MV-4-11 (cell line): ENCODE measurements at regions not wholly inside any gene's neighbourhood (a gene's known extent, or its start where the extent isn't known, plus 50 kb on each side); places are given as distances from the start of the nearest gene placed in this dataset.
A peak's percentile ranks its signal among the peaks of the same experiment; 100 is the strongest.
"Not testable (repeated sequence)": the region's sequence is repeated elsewhere in the genome, so short reads cannot be mapped to it uniquely, and the experiment has no call there.

Experiments used
- DNase-seq: peaks from one replicate; lab custom pipeline; 2025; lab: John Stamatoyannopoulos, UW

DNA sequence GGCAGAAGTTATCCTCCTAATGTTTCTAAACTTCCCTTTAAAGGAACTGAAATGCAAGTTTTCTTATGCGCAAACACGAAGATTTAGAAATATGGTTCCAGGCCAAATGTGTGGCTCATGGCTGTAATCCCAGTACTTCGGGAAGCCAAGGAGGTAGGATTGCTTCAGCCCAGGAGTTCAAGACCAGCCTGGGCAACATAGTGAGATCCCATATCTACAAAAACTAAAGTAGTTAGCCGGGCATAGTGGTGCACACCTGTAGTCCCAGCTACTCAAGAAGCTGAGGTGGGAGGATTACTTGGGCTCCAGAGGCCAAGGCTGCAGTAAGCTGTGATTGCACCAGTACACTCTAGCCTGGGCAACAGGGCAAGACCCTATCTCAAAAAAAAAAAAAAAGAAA is 95.8 kb upstream of the SCAF8 start:
- DNase-seq, result no peak

DNA sequence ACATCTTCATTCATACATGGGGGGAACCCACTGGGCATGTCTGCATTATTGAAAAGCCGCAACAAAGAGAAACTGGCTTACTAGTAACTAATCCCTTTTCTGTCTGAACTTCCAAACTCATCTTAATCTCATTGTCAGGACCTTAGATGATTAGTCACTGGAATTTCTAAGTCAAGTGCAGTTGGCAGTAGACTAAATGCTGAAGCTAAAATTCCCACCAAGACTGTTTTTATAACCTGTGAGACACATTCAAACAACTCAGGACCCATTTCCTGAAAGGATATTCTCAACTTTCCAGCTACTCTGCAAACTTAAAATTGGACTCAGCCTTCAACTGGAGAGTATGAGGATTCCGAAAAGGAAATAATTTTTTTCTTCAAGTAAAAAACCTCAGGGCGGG is 94.8 kb upstream of the SCAF8 start:
- no peak for DNase-seq

DNA sequence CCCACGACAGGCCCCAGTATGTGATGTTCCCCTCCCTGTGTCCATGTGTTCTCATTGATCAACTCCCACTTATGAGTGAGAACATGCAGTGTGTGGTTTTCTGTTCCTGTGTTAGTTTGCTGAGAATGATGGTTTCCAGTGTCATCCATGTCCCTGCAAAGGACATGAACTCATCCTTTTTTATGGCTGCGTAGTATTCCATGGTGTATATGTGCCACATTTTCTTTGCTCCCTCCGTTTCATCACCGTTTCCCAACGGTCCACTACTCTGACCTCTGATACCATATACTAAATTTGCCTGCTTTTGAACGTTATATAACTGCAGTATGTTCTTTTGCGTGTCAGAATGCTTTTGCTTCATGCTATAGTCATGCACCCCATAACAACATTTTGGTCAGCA is 94.0 kb upstream of the SCAF8 start:
- not testable (repeated sequence) for DNase-seq

DNA sequence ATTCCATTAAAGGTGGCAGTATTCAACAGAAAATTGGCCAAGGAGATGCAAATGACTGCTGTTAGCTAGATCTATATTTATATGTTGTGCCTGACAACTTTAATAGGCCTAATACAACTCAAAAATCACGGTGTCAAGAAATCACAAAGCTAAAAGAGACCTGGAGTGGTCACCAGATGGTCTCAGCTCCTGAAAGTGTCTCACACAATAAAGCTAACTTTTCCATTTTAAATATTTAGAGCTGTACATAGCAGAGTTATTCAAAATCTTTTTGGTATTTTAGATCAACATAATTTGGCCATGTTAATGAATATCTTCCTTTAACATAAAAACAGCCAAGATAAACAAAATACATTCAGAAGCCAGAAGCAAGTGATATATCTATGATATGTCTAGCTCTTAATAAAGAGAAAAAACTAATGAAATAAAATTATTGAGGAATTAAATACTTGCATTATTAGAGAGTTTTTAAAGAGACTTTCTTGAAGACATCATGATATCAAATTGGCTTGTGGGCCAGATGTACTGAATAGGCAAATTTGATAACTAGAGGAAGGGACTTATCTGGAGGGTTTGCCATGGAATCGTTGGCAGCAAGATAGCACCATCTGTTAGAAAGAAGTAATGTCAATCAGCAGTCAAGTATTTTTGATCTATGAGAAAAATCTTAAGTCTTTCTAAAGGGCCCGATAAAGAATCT is 84.9 kb upstream of the SCAF8 start:
- no peak for DNase-seq

DNA sequence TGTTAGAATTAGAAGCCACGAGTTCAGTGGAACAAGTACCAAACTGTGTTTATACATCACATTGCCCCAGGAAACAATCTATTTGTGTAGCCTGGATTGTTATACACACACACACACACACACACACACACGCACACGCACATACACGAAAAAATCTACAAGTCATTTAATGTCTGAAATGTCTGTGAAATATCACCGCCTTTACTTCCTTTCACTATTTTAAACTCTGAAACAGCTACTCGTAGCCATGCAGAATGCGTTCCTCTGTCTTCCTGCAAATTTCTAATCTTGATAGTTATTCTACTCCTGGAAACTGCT is 84.4 kb upstream of the SCAF8 start:
- no peak for DNase-seq

DNA sequence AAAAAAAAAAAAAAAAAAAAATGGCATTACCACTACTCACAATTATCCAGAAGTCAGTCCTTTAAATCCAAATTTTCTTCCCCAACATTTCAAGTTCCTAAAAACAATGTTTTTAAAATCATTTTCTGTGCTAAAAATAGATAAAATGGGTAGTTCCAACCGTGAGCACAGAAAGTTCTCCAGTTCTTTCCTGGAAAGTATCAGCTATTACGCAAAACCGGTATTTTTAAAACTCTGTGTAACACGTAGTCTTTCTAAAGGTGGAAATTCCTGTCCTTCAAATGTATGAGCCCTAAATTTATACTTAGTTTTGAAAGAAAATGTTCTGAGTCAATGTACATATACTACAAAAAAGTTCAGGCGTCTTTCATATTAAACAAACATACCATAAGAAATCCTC is 83.5 kb upstream of the SCAF8 start:
- DNase-seq, result no peak

DNA sequence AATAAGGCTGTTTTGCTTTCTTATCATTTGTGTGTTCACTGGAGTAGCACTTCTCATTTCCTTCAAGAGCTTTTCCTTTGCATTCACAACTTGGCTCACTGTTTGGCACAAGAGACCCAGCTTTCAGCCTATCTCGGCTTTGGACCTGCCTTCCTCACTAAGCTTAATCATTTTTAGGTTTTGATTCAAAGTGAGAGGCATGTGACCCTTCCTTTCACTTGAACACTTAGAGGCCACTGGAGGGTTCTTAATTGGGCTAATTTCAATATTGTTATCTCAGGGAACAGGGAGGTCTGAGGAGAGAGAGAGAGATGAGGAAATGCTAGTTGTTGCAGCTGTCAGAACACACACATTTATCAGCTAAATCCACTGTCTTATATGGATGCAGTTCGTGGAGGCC is 82.9 kb upstream of the SCAF8 start:
- no peak for DNase-seq

DNA sequence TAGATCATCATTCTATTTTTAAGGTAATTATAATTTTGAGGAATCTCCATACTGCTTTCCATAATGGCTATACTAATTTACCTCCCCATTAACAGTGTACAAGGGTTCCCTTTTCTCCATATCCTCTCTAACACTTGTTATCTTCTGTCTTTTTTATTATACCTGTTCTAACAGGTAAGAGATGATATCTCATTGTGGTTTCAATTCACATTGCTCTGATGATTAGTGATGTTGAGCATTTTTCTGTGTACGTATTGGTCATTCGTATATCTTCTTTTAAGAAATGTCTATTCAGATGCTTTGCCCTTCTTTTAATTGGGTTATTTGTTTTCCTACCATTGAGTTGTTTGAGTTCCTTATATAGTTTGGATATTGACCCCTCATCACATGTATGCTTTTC is 81.6 kb upstream of the SCAF8 start:
- no peak for DNase-seq

DNA sequence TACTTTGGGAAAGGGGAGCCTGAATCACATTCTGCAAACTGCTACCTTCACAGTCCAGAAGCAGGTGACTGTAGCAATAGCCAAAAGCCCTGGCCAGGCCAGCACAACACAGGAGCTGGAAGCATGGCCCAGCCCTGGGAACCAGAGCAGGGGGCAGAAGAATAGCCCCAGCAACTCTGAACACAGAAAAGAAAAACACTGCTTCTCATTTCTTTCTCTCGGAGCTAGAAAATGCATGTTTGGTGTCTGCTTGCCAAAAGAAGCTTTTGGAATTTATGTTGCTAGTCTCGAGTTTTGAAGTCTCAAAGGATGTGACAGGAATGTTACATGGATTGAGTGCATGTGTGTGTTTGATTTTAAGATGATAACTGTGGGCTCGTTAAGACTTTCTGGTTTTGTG is 79.8 kb upstream of the SCAF8 start:
- DNase-seq, result no peak

DNA sequence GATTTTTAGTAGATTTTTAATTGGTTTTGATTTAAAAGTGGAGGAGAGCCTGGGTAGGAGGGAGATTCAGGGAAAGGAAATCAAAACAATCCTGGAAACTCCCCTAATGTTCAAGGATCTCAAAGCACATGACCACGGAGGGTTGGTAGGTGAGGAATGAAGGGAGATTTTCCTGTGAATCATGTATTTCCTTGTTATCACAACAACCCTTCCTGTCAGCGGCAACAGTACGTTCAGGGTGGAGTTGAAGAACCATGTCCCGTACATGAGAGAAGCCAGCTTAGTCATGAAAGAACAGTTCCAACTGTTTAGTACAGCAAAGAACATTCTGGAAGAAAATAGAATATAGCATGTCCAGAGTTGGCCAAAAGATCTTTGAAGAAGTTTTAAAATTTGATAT is 79.4 kb upstream of the SCAF8 start:
- no peak for DNase-seq

DNA sequence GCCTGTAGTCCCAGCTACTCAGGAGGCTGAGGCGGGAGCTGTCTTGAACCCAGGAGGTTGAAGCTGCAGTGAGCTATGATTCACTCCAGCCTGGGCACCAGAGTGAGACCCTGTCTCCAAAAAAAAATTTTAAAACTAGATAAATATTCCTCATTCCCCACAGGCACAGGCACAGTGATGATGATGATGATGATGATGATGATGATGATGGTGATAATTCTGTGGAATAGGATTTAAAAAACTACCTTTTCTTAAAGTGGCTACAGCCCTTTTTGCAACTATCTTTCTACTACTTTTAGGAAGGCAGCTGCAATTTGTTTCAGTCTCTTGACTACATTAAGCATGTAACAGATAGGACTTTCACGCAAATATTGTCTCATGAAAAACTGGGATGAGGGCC is 76.6 kb upstream of the SCAF8 start:
- no peak for DNase-seq

DNA sequence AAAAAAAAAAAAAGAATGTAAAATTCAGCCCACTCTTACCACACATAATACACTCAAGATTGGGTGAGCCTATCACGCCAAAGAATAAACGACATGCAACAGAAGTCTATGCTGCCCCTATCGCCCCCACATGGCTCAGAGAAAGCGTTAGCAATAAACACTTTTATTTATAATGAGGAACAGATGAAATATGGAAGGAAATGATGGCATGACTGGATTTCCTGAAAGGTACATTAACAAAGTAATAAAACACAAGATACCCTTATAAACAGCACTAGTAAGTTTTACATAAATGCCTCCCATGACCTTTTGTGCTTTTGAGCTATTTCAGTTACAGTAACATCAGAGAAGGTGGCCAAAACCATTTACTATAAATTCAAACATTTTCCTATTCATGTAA is 71.4 kb upstream of the SCAF8 start:
- DNase-seq, result no peak

DNA sequence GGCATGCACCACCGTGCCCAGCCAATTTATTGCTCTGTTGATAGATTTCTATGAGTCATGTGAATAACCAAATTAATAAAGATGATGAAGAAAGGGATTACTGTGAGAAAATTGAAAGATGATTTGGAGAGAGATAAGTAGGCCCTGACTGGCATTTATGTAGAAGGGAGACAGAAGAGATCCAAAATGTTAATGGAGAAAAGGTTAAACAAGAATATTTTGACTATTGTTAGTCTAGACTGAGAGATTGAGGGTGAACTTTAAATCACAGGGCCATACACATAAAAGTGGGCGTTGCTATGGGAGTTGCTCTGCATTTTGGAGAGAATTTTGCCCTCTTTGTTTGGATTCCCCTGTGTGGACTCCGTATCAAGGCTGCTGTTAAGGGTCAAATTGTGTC is 68.9 kb upstream of the SCAF8 start:
- DNase-seq, result no peak

DNA sequence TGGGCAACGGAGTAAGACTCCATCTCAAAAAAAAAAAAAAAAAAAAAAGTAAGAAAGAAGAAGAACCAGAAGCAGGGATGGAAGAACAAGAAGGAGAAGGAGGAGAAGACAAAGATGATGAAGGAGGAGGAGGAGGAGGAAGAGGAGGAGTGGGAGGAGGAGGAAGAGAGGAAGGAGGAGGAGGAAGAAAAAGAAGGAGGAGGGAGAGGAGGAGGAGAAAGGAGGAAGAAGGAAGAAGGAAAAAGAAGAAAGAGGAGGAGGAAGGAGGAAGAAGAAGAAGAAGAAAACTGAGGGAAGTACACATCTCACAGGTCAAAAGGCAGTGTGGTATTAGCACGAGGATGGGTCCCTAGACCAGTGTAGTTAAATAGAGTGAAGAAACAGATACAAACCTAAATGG is 65.1 kb upstream of the SCAF8 start:
- no peak for DNase-seq

DNA sequence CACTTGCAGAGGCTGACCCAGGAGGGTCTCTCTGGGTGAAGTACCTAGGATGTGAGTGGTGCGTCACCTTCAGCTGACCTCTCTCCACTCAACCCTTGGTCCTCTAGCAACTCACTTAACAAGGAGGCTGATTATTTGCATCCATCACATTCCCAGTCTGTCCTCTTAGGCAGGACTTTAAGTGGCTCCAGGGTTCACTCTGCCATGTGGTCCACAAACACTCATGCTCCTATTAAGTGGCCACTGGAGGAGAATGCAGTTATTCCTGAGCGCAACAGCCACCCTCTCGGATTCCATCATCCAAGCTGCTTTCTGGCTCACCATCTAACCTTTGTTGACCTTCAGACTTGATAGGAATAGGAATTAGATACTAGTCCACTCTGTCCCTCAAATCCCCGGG is 61.1 kb upstream of the SCAF8 start:
- DNase-seq, result no peak

DNA sequence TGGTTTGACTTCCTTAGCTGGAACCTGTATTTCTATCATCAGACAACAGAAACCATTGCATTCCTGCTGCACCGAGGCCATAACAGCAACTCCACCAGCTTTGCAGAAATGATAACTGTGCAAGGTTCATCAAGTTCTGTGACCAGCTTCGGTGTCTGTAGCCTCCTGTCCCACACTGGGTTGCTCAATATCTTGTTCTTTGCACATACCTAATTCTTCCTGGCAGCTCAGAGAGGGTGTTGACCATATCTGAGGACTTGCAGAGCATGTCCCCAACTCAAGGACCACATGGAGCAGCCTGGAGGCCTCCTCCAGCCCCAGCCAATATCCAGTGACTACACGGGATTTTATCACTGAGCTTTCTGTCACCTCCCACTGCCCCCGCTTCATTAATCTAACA is 59.3 kb upstream of the SCAF8 start:
- no peak for DNase-seq

DNA sequence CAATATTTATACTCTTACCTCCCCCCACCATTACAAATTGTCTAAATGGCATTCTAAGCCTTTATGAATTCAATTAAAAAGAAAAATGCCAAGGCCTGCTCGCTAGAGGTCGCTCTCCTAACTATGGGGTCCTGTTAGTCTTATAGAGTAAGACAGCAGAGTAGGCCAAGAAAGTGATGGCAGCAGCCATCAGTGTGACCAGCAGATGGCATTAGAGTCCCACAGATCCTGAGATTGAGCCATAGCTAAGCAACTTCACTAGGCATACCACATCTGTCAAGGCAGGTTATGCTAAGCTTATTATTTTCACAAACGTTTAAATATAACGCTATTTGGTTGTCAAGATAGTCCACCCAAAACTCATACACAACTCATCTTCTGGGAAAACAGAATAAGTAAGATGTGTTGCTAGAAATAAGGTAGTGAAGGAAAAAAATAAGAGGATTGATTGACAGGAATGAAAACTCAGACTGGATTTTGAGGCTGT is 57.6 kb upstream of the SCAF8 start:
- DNase-seq, result peak; percentile 93

DNA sequence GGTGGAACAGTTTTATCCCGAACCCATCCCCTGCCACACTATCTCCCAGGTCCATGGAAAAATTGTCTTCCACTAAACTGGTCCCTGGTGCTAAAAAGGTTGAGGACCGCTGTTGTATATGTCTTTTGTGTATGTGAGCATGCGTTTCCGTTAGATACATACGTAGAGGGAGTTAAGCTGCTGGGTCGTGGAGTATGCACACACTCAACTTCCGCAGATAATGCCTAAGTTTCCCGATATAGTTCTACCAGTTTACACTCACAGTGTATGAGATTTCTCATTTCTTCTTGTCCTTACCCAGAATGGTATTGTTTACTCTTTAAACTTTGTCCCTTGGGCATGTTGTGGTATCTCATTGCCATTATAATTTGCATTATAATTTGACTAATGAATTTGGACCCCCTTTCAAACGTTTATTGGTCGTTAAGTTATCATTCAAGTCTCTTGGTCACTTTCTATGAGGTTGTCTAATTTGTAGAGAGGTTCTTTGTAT is 50.5 kb upstream of the SCAF8 start:
- DNase-seq, result no peak
